Thyroid gland (tissue), 4 donors: ENCODE measurements at regions not wholly inside any gene's neighbourhood (a gene's known extent, or its start where the extent isn't known, plus 50 kb on each side); places are given as distances from the start of the nearest gene placed in this dataset.

Experiments
- DNase-seq, 2 donors: peaks; one replicate each; pipeline ENCODE4 v3.0.0-alpha.2; 2019
- H3K27ac ChIP-seq, 3 donors: fragments of 200-600 bp; sonication (generic); 1 replicate in 2 of 3; 2 replicates in 1 of 3; pipeline ENCODE4 v1.5.1; 2016 to 2019; ENCODE audit warnings: mild to moderate bottlenecking in 1 of 3, moderate library complexity in 1 of 3
- H3K27me3 ChIP-seq: fragments of 200-600 bp; sonication (generic); one replicate; pipeline ENCODE4 v1.5.1; 2019
- H3K36me3 ChIP-seq, 2 donors: fragments of 200-600 bp; sonication (generic); one replicate each; pipeline ENCODE4 v1.5.1; 2016 to 2019
- H3K4me1 ChIP-seq, 2 donors: fragments of 200-600 bp; sonication (generic); one replicate each; pipeline ENCODE4 v1.5.1; 2017 to 2019
- H3K4me3 ChIP-seq, 3 donors: fragments of 200-600 bp; sonication (generic); replicated peaks in 1 of 3; 1 replicate in 2 of 3; 2 replicates in 1 of 3; pipeline ENCODE4 v1.5.1; 2016; ENCODE audit warnings: mild to moderate bottlenecking in 1 of 3
- H3K9me3 ChIP-seq: fragments of 200-600 bp; sonication (generic); one replicate; pipeline ENCODE4 v1.5.1; 2017
- CTCF ChIP-seq, 6 experiments: fragments of 200-600 bp in 3 of 6; fragments of 450-650 bp in 3 of 6; sonication (generic) in 3 of 6; IDR thresholded peaks; one replicate each; pipeline ENCODE4 v1.5.1; 2016 to 2019; ENCODE audit warnings: antibody characterized with exemption in 6 of 6, mild to moderate bottlenecking in 2 of 6, inconsistent platforms in 1 of 6, moderate library complexity in 1 of 6
- POLR2A ChIP-seq, 2 donors: fragments of 450-650 bp; IDR thresholded peaks; one replicate each; pipeline ENCODE4 v1.6.1; 2017; ENCODE audit warnings: antibody characterized with exemption in 2 of 2, mild to moderate bottlenecking in 2 of 2, moderate library complexity in 1 of 2
- WGBS, 2 donors: methylation state at CpG; one replicate each; pipeline ENCODE4 v1.1.5; 2017; 5-methylcytosine and 5-hydroxymethylcytosine counted together
- intact Hi-C: fragments of 100-400 bp; cut with DNase I; formaldehyde crosslinking; loops from one replicate; pipeline ENCODE4 v1.15.1; 2023

- Histone ChIP-seq H3K27me3 (no peaks in the 10 kb centered on the region), H3K36me3 (no peaks in the 10 kb centered on the region), H3K4me3 (no peak overlapping the region), H3K4me1 (peaks cover 0 to 5% of the 10 kb centered on the region in 2 donors), H3K9me3 (no peaks in the 10 kb centered on the region), H3K27ac (no peak overlapping the region)
- intact Hi-C loops: no loop called here
- DNase-seq: peak in 1 of 2 donors; percentile 17
- 57% methylated on average over 19 of the region's 19 CpGs for WGBS, 2 donors
- TF ChIP-seq POLR2A (IDR thresholded peaks at IDR 0.05) (no peak), CTCF (IDR thresholded peaks at IDR 0.05) (no peak)
Observed at GRCh38 chr5:56319526-56320181, 86.5 kb upstream of the ANKRD55 start.

- no peak for DNase-seq
- peaks cover 0 to 5% of the 10 kb centered on the region in 2 donors for H3K4me1 ChIP-seq
- intact Hi-C loops: no loop called here
- H3K36me3 ChIP-seq: no peaks in the 10 kb centered on the region
- TF ChIP-seq CTCF (IDR thresholded peaks at IDR 0.05): no peak
- no peak for TF ChIP-seq POLR2A (IDR thresholded peaks at IDR 0.05)
- no peak overlapping the region for H3K4me3 ChIP-seq
- WGBS, 2 donors: 94 to 97% methylated on average over 7 of the region's 7 CpGs
- H3K27ac ChIP-seq: no peak overlapping the region
- H3K27me3 ChIP-seq: no peaks in the 10 kb centered on the region
- H3K9me3 ChIP-seq: no peaks in the 10 kb centered on the region
Observed at GRCh38 chr5:56317923-56318561, 84.9 kb upstream of the ANKRD55 start.

GRCh38 chr5:56316299-56316994 is 83.3 kb upstream of the ANKRD55 start:
- Histone ChIP-seq H3K36me3 (no peaks in the 10 kb centered on the region), H3K9me3 (no peaks in the 10 kb centered on the region), H3K27ac (no peak overlapping the region), H3K4me3 (no peak overlapping the region), H3K4me1 (peaks cover 0 to 5% of the 10 kb centered on the region in 2 donors), H3K27me3 (no peaks in the 10 kb centered on the region)
- intact Hi-C loops: no loop called here
- DNase-seq: no peak
- TF ChIP-seq CTCF (IDR thresholded peaks at IDR 0.05) (no peak), POLR2A (IDR thresholded peaks at IDR 0.05) (no peak)
- 96% methylated on average over 4 of the region's 4 CpGs for WGBS, 2 donors

- TF ChIP-seq POLR2A (IDR thresholded peaks at IDR 0.05) (no peak), CTCF (IDR thresholded peaks at IDR 0.05) (peak in 2 of 6 experiments; percentile 20 to 34)
- no peaks in the 10 kb centered on the region for H3K9me3 ChIP-seq
- intact Hi-C loops: no loop called here
- H3K27me3 ChIP-seq: no peaks in the 10 kb centered on the region
- DNase-seq: peak in 1 of 2 donors; percentile 18
- no peak overlapping the region for H3K27ac ChIP-seq
- WGBS, 2 donors: 53 to 78% methylated on average over 6 of the region's 6 CpGs
- peaks cover 0 to 5% of the 10 kb centered on the region in 2 donors for H3K4me1 ChIP-seq
- H3K4me3 ChIP-seq: no peak overlapping the region
- H3K36me3 ChIP-seq: no peaks in the 10 kb centered on the region
Observed at GRCh38 chr5:56314529-56314928, 81.4 kb upstream of the ANKRD55 start.

GRCh38 chr5:56313596-56313995 is 80.5 kb upstream of the ANKRD55 start:
- no peak for DNase-seq
- Histone ChIP-seq H3K9me3 (no peaks in the 10 kb centered on the region), H3K4me1 (no peaks in the 10 kb centered on the region), H3K4me3 (no peak overlapping the region), H3K27me3 (no peaks in the 10 kb centered on the region), H3K36me3 (no peaks in the 10 kb centered on the region), H3K27ac (no peak overlapping the region)
- intact Hi-C loops: no loop called here
- no peak for TF ChIP-seq POLR2A (IDR thresholded peaks at IDR 0.05)
- TF ChIP-seq CTCF (IDR thresholded peaks at IDR 0.05): no peak
